Activated CD4-positive, CD25-positive, alpha-beta regulatory T cell treated with anti-CD3 and anti-CD28 coated beads, Interleukin-2, amount 50 U/mL, for 72 hours (primary cell): ENCODE measurements at regions not wholly inside any gene's neighbourhood (a gene's known extent, or its start where the extent isn't known, plus 50 kb on each side); places are given as distances from the start of the nearest gene placed in this dataset.
"Not testable (repeated sequence)": the region's sequence is repeated elsewhere in the genome, so short reads cannot be mapped to it uniquely, and the experiment has no call there.

Experiments
- DNase-seq: peaks from one replicate; pipeline ENCODE4 v3.0.0; 2021

DNA sequence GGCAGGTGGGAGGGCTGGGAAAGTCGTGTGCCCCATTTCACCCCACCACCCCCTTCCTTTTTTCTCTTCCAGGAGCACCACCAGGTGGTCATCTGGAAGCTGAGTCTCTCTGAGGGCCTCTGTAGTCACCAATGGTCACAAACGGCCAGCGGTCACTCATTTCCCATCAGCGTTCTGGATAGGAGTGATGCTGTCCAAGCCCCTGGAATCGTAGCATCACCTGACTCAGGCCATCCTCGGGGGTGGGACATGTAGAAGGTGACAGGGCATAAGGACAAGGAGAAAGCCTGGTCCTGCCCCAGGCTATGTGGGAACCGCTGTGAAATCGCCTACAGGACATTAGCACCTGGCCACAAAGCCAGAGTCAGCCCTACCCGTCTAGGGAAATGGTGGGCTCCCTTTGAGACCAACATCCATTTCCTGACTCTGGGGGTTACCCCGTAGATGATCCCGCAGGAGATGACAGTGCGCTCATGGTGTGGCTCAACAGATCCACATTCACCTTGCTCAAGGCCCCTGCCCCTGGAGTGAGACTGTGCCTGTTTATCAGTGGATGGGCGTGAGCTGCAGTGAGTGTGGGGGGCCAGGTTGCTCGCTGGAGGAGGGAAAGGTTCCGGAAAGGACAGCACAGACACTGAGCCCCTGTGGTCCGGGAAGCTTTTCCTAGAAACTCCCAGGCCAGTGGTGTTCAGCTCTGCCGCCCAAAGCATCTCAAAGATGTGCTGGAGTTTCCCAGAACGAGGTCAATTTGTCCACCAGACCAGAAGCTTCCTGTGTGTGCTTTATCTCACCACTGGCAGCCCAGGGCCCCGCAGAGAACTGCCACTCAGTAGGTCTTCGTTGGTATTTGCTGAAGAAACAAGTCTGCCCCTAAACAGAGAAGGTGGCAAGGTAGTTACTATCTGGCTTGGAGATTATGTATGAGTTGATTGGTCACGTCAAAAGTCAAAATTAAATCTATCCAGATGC is 61.1 kb upstream of the UNC5A start:
- peak; percentile 15 for DNase-seq

DNA sequence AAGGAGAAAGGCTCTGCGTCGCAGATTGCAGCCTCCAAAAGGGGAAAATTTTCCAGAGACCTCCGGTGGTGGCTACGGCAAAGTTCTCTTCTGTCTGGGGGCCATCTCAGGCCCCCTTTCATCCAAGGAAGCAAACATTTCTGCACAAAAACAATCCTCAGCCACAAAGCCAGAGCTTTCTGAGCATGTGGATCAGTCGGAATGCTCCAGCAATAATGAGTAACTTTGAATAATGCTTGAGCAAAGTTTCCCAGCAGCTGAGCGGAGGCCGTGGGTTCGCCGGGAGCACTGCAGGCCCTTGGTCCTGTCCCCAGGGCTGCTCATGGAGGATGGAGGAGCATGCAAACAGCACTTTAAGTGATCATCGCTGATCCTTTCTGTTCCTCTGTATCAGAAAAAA is 60.2 kb upstream of the UNC5A start:
- DNase-seq: peak; percentile 5

DNA sequence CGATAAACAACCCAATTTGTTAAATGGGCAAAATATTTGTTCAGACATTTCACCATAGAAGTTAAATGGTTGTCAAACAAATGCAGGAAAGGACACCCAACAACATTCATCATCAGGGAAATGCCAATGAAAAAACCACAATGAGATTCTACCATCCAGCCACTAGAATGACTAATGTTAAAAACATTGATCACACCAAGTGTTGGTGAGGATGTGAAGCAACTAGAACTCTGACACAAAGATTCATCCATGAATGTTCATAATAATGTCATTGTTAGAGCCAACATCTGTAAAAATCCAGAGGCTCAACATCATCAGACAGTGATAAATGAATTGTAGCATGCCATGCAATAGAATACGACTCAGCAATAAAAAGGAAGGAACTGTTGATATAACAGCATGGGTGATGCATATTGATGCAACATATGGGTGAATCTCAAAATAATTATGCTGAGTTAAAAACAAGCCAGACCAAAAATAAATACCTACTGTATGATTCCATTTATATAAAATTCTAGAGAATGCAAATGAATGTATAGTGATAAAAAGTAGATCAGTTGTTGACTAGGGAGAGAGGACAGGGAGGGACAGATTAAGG is 55.9 kb upstream of the UNC5A start:
- DNase-seq: no peak

DNA sequence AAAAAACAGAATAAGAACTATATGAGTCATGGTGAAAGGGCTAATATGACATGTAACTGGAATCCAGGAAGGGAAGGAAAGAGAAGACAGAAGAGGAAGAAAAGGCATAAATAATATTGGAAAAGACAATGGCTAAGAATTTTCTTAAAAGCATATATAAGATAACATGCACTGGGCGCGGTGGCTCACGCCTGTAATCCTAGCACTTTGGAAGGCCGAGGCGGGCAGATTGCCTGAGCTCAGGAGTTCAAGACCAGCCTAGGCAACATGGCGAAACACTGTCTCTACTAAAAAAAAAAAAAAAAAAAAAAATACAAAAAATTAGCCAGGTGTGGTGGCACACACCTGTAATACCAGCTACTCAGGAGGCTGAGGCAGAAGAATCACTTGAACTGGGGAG is 54.8 kb upstream of the UNC5A start:
- DNase-seq: not testable (repeated sequence)

DNA sequence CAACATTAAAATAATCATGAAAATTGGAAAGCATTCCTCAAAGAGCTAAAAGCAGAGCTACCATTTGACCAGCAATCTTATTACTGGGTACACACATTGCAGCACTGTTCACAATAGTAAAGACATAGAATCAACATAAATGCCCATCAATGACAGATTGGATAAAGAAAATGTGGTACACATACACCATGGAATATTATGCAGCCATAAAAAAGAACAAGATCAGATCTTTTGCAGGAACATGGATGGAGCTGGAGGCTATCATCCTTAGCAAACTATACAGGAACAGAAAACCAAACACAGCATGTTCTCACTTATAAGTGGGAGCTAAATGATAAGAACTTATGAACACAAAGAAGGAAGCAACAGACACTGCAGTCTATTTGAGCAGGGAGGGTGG is 52.8 kb upstream of the UNC5A start:
- not testable (repeated sequence) for DNase-seq
